Type B pancreatic cell (in vitro differentiated cells): ENCODE measurements at regions not wholly inside any gene's neighbourhood (a gene's known extent, or its start where the extent isn't known, plus 50 kb on each side); places are given as distances from the start of the nearest gene placed in this dataset.

Experiments used
- DNase-seq: peaks from one replicate; pipeline ENCODE4 v3.0.0; 2021; ENCODE audit warnings: mixed read lengths; ENCODE audit not compliant: unreplicated experiment; ENCODE audit errors: extremely low spot score
- H3K27ac Mint-ChIP-seq: 2 replicates; pipeline ENCODE4 v1.8.0; 2021; ENCODE audit warnings: mild to moderate bottlenecking, mixed read lengths
- H3K27me3 Mint-ChIP-seq: 2 replicates; pipeline ENCODE4 v1.8.0; 2021; ENCODE audit warnings: mixed read lengths
- H3K36me3 Mint-ChIP-seq: 2 replicates; pipeline ENCODE4 v1.8.0; 2021; ENCODE audit warnings: mixed read lengths
- H3K4me1 Mint-ChIP-seq: one replicate; pipeline ENCODE4 v1.8.0; 2021; ENCODE audit warnings: mixed read lengths; ENCODE audit not compliant: unreplicated experiment
- H3K4me3 Mint-ChIP-seq: 2 replicates; pipeline ENCODE4 v1.8.0; 2021; ENCODE audit warnings: mild to moderate bottlenecking, mixed read lengths
- H3K9me3 Mint-ChIP-seq: 2 replicates; pipeline ENCODE4 v1.8.0; 2021; ENCODE audit warnings: mixed read lengths
- CTCF ChIP-seq: fragments of 200-600 bp; sonication (generic); conservative IDR thresholded peaks from 2 replicates; pipeline ENCODE4 v1.5.0; 2021; ENCODE audit warnings: antibody characterized with exemption, mild to moderate bottlenecking

- Mint-ChIP-seq H3K4me1 (no peaks in the 10 kb centered on the region), H3K36me3 (no peaks in the 10 kb centered on the region), H3K27me3 (peaks cover 28% of the 10 kb centered on the region), H3K9me3 (no peaks in the 10 kb centered on the region), H3K4me3 (no peak overlapping the region), H3K27ac (no peak overlapping the region)
- DNase-seq: no peak
- no peak for TF ChIP-seq CTCF
Observed at GRCh38 chr11:96595011-96595410, 205.2 kb downstream of the JRKL start.

GRCh38 chr11:96607864-96608558 is 218.2 kb downstream of the JRKL start:
- Mint-ChIP-seq H3K36me3 (no peaks in the 10 kb centered on the region), H3K4me1 (no peaks in the 10 kb centered on the region), H3K9me3 (no peaks in the 10 kb centered on the region), H3K4me3 (no peak overlapping the region), H3K27me3 (peaks cover 16% of the 10 kb centered on the region), H3K27ac (no peak overlapping the region)
- DNase-seq: no peak
- TF ChIP-seq CTCF: no peak

- no peak for DNase-seq
- no peaks in the 10 kb centered on the region for H3K4me1 Mint-ChIP-seq
- no peak overlapping the region for H3K4me3 Mint-ChIP-seq
- no peak overlapping the region for H3K27ac Mint-ChIP-seq
- no peak for TF ChIP-seq CTCF
- no peaks in the 10 kb centered on the region for H3K36me3 Mint-ChIP-seq
- H3K9me3 Mint-ChIP-seq: no peaks in the 10 kb centered on the region
- H3K27me3 Mint-ChIP-seq: peaks cover 37% of the 10 kb centered on the region
Observed at GRCh38 chr11:96614101-96614500, 224.3 kb downstream of the JRKL start.

GRCh38 chr11:96614846-96615245 is 225.0 kb downstream of the JRKL start:
- Mint-ChIP-seq H3K4me1 (no peaks in the 10 kb centered on the region), H3K27me3 (peaks cover 35% of the 10 kb centered on the region), H3K27ac (no peak overlapping the region), H3K36me3 (no peaks in the 10 kb centered on the region), H3K9me3 (no peaks in the 10 kb centered on the region), H3K4me3 (no peak overlapping the region)
- no peak for DNase-seq
- no peak for TF ChIP-seq CTCF

GRCh38 chr11:96620464-96621044 is 230.7 kb downstream of the JRKL start:
- peaks cover 27% of the 10 kb centered on the region for H3K27me3 Mint-ChIP-seq
- H3K4me3 Mint-ChIP-seq: no peak overlapping the region
- H3K4me1 Mint-ChIP-seq: no peaks in the 10 kb centered on the region
- no peak overlapping the region for H3K27ac Mint-ChIP-seq
- no peak for TF ChIP-seq CTCF
- H3K36me3 Mint-ChIP-seq: no peaks in the 10 kb centered on the region
- DNase-seq: no peak
- no peaks in the 10 kb centered on the region for H3K9me3 Mint-ChIP-seq
